ENCODE measurements at regions not wholly inside any gene's neighbourhood (a gene's known extent, or its start where the extent isn't known, plus 50 kb on each side); places are given as distances from the start of the nearest gene placed in this dataset.

DNA sequence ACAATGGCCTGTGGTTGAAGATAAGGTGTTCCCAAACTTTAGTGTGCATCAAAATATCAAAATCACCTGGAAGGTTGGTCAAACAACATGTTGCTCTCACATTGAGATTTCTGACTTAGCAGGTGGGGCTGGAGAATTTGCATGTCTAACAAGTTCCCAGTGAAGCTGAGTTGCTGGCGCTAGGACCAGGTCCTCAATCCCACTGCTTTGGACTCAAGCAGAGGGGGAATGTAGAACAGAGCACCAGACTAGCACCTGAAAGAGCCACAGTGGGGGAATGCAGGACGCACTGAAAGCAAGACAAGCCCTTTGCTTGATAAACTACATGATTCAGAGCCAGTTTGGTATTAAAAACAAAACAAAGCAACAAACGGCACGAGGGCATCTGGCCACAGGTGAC is 458.1 kb downstream of the MTRR start:
- Histone ChIP-seq H3K36me3 (ENCODE audit: insufficient read depth, low read length) (no peaks in the 10 kb centered on the region), H3K27ac (ENCODE audit: low read length) (no peak overlapping the region), H2AFZ (ENCODE audit: low read depth, low read length) (no peak overlapping the region), H3K79me2 (replicated peaks; ENCODE audit: insufficient read depth, low read length) (no peaks in the 10 kb centered on the region), H3F3A (ENCODE audit: insufficient read depth, low read length, poor library complexity, severe bottlenecking) (no peaks in the 10 kb centered on the region), H3K9ac (ENCODE audit: low read length) (no peak overlapping the region), H3K27me3 (ENCODE audit: insufficient read depth, low read depth, low read length) (no peaks in the 10 kb centered on the region), H3K9me2 (ENCODE audit: insufficient read depth, low read length) (no peaks in the 10 kb centered on the region), H3K4me2 (ENCODE audit: low read length) (no peak overlapping the region), H3K4me3 (ENCODE audit: low read length) (no peak overlapping the region), H4K20me1 (ENCODE audit: insufficient read depth) (no peaks in the 10 kb centered on the region), H3K9me3 (ENCODE audit: low read length) (no peaks in the 10 kb centered on the region)
- no peak for TF ChIP-seq EZH2 (IDR thresholded peaks at IDR 0.05; ENCODE audit: borderline replicate concordance, insufficient read depth, low read length, poor library complexity, severe bottlenecking)
- no peak for TF ChIP-seq CTCF (IDR thresholded peaks at IDR 0.05; ENCODE audit: poor library complexity, severe bottlenecking)
- TF ChIP-seq MXI1 (conservative IDR thresholded peaks at IDR 0.05; ENCODE audit: poor library complexity, severe bottlenecking), result no peak
- no peak for TF ChIP-seq EP300 (conservative IDR thresholded peaks at IDR 0.05; ENCODE audit: poor library complexity, severe bottlenecking)
- TF ChIP-seq SMC3 (conservative IDR thresholded peaks at IDR 0.05; ENCODE audit: poor library complexity), result no peak
- no peak for TF ChIP-seq TAF1 (IDR thresholded peaks at IDR 0.05; ENCODE audit: low read depth)
- TF ChIP-seq RAD21 (conservative IDR thresholded peaks at IDR 0.05), result no peak
- no peak for TF ChIP-seq POLR2AphosphoS5 (IDR thresholded peaks at IDR 0.05)
- TF ChIP-seq, protein P1, sequence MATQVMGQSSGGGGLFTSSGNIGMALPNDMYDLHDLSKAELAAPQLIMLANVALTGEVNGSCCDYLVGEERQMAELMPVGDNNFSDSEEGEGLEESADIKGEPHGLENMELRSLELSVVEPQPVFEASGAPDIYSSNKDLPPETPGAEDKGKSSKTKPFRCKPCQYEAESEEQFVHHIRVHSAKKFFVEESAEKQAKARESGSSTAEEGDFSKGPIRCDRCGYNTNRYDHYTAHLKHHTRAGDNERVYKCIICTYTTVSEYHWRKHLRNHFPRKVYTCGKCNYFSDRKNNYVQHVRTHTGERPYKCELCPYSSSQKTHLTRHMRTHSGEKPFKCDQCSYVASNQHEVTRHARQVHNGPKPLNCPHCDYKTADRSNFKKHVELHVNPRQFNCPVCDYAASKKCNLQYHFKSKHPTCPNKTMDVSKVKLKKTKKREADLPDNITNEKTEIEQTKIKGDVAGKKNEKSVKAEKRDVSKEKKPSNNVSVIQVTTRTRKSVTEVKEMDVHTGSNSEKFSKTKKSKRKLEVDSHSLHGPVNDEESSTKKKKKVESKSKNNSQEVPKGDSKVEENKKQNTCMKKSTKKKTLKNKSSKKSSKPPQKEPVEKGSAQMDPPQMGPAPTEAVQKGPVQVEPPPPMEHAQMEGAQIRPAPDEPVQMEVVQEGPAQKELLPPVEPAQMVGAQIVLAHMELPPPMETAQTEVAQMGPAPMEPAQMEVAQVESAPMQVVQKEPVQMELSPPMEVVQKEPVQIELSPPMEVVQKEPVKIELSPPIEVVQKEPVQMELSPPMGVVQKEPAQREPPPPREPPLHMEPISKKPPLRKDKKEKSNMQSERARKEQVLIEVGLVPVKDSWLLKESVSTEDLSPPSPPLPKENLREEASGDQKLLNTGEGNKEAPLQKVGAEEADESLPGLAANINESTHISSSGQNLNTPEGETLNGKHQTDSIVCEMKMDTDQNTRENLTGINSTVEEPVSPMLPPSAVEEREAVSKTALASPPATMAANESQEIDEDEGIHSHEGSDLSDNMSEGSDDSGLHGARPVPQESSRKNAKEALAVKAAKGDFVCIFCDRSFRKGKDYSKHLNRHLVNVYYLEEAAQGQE (IDR thresholded peaks at IDR 0.05; ENCODE audit: borderline replicate concordance), result no peak

DNA sequence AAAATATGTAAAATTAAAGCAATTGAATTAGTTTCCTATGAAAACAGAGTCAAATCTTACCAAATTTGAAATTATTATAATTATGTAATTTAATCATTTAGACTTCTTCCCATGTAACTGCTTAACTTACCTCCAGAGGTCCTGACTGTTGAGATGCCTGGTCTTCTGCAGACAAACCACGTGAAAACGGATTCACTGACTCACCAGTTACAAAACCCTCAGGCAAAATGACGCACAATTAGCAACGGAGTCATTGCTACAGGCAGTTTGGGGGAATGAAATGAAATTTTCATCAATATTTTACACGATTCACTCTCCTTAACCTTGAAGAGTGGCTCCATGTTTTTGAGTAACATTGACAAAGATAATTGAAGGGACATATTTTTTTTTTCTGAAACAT is 460.8 kb downstream of the MTRR start:
- Histone ChIP-seq H3K4me3 (ENCODE audit: low read length) (no peak overlapping the region), H3K4me2 (ENCODE audit: low read length) (no peak overlapping the region), H3K36me3 (ENCODE audit: insufficient read depth, low read length) (no peaks in the 10 kb centered on the region), H3K9me2 (ENCODE audit: insufficient read depth, low read length) (no peaks in the 10 kb centered on the region), H3K79me2 (replicated peaks; ENCODE audit: insufficient read depth, low read length) (no peaks in the 10 kb centered on the region), H4K20me1 (ENCODE audit: insufficient read depth) (no peaks in the 10 kb centered on the region), H3K9ac (ENCODE audit: low read length) (no peak overlapping the region), H3F3A (ENCODE audit: insufficient read depth, low read length, poor library complexity, severe bottlenecking) (no peaks in the 10 kb centered on the region), H3K9me3 (ENCODE audit: low read length) (no peaks in the 10 kb centered on the region), H3K27me3 (ENCODE audit: insufficient read depth, low read depth, low read length) (no peaks in the 10 kb centered on the region), H3K27ac (ENCODE audit: low read length) (no peak overlapping the region), H2AFZ (ENCODE audit: low read depth, low read length) (no peak overlapping the region)
- TF ChIP-seq TAF1 (IDR thresholded peaks at IDR 0.05; ENCODE audit: low read depth) (no peak), SMC3 (conservative IDR thresholded peaks at IDR 0.05; ENCODE audit: poor library complexity) (no peak), EZH2 (IDR thresholded peaks at IDR 0.05; ENCODE audit: borderline replicate concordance, insufficient read depth, low read length, poor library complexity, severe bottlenecking) (no peak), POLR2AphosphoS5 (IDR thresholded peaks at IDR 0.05) (no peak), CTCF (IDR thresholded peaks at IDR 0.05; ENCODE audit: poor library complexity, severe bottlenecking) (no peak), MXI1 (conservative IDR thresholded peaks at IDR 0.05; ENCODE audit: poor library complexity, severe bottlenecking) (no peak), RAD21 (conservative IDR thresholded peaks at IDR 0.05) (no peak), EP300 (conservative IDR thresholded peaks at IDR 0.05; ENCODE audit: poor library complexity, severe bottlenecking) (no peak)
- TF ChIP-seq, protein P1 (IDR thresholded peaks at IDR 0.05; ENCODE audit: borderline replicate concordance), result no peak

All from neural cell (in vitro differentiated cells).